Neural cell (in vitro differentiated cells): ENCODE measurements at regions not wholly inside any gene's neighbourhood (a gene's known extent, or its start where the extent isn't known, plus 50 kb on each side); places are given as distances from the start of the nearest gene placed in this dataset.

Experiments used
- H2AFZ ChIP-seq: fragments of 200-600, 300-800 bp; sonication (generic), shearing (Covaris generic); 2 replicates; pipeline ENCODE4 v1.6.0; 2014; ENCODE audit warnings: low read depth, mild to moderate bottlenecking, antibody characterized with exemption, low read length, moderate library complexity
- H3F3A ChIP-seq: fragments of 200-600 bp; shearing (Covaris generic); 2 replicates; pipeline ENCODE4 v1.6.1; 2016; ENCODE audit warnings: mild to moderate bottlenecking, moderate library complexity, mixed read lengths, antibody characterized with exemption, low read length; ENCODE audit not compliant: insufficient read depth, poor library complexity, severe bottlenecking
- H3K27ac ChIP-seq: fragments of 200-600, 300-800 bp; sonication (generic), shearing (Covaris generic); 2 replicates; pipeline ENCODE4 v1.5.1; 2014; ENCODE audit warnings: mild to moderate bottlenecking, low read length, moderate library complexity
- H3K27me3 ChIP-seq: fragments of 300-800, 200-600 bp; sonication (generic), shearing (Covaris generic); 2 replicates; pipeline ENCODE4 v1.6.0; 2014; ENCODE audit warnings: mild to moderate bottlenecking, low read depth, low read length, moderate library complexity; ENCODE audit not compliant: insufficient read depth
- H3K36me3 ChIP-seq: fragments of 300-800, 200-600 bp; sonication (generic), shearing (Covaris generic); 2 replicates; pipeline ENCODE4 v1.5.1; 2014; ENCODE audit warnings: mild to moderate bottlenecking, antibody characterized with exemption, low read length, moderate library complexity; ENCODE audit not compliant: insufficient read depth
- H3K4me2 ChIP-seq: fragments of 300-800, 200-600 bp; sonication (generic), shearing (Covaris generic); 2 replicates; pipeline ENCODE4 v1.6.0; 2014; ENCODE audit warnings: mild to moderate bottlenecking, low read length
- H3K4me3 ChIP-seq: fragments of 300-800, 200-600 bp; sonication (generic), shearing (Covaris generic); 2 replicates; pipeline ENCODE4 v1.5.1; 2014; ENCODE audit warnings: mild to moderate bottlenecking, low read length, moderate library complexity
- H3K79me2 ChIP-seq: fragments of 200-600 bp; shearing (Covaris generic); replicated peaks from 2 replicates; pipeline ENCODE4 v1.6.0; 2014; ENCODE audit warnings: mild to moderate bottlenecking, low read length, moderate library complexity; ENCODE audit not compliant: insufficient read depth
- H3K9ac ChIP-seq: fragments of 300-800, 200-600 bp; sonication (generic), shearing (Covaris generic); 2 replicates; pipeline ENCODE4 v1.6.1; 2016; ENCODE audit warnings: mild to moderate bottlenecking, low read length, mixed read lengths
- H3K9me2 ChIP-seq: fragments of 200-600 bp; shearing (Covaris generic); 2 replicates; pipeline ENCODE4 v1.6.1; 2016; ENCODE audit warnings: mild to moderate bottlenecking, low read length, mixed read lengths; ENCODE audit not compliant: insufficient read depth
- H3K9me3 ChIP-seq: fragments of 200-600, 300-800 bp; sonication (generic), shearing (Covaris generic); 2 replicates; pipeline ENCODE4 v1.6.1; 2016; ENCODE audit warnings: mild to moderate bottlenecking, mixed run types, low read length, moderate library complexity, mixed read lengths
- H4K20me1 ChIP-seq: fragments of 200-600 bp; shearing (Covaris generic); 2 replicates; pipeline ENCODE4 v1.6.1; 2016; ENCODE audit warnings: mild to moderate bottlenecking, mixed run types; ENCODE audit not compliant: insufficient read depth
- EP300 ChIP-seq: fragments of 450-650 bp; conservative IDR thresholded peaks from 2 replicates; pipeline ENCODE4 v1.6.1; 2014; ENCODE audit warnings: antibody characterized with exemption, mild to moderate bottlenecking, moderate library complexity; ENCODE audit not compliant: poor library complexity, severe bottlenecking
- EZH2 ChIP-seq: fragments of 200-600, 300-800 bp; shearing (Covaris generic), sonication (generic); IDR thresholded peaks from 2 replicates; pipeline ENCODE4 v1.6.1; 2014; ENCODE audit warnings: antibody characterized with exemption, low read length, borderline replicate concordance, mild to moderate bottlenecking; ENCODE audit not compliant: insufficient read depth, poor library complexity, severe bottlenecking
- MXI1 ChIP-seq: fragments of 450-650 bp; conservative IDR thresholded peaks from 2 replicates; pipeline ENCODE4 v1.6.1; 2014; ENCODE audit warnings: antibody characterized with exemption, mild to moderate bottlenecking; ENCODE audit not compliant: poor library complexity, severe bottlenecking
- POLR2AphosphoS5 ChIP-seq: IDR thresholded peaks from 2 replicates; pipeline ENCODE4 v1.6.1; 2012
- RAD21 ChIP-seq: fragments of 450-650 bp; conservative IDR thresholded peaks from 2 replicates; pipeline ENCODE4 v1.6.1; 2014; ENCODE audit warnings: antibody characterized with exemption, mild to moderate bottlenecking, moderate library complexity
- SMC3 ChIP-seq: fragments of 450-650 bp; conservative IDR thresholded peaks from 2 replicates; pipeline ENCODE4 v1.6.1; 2014; ENCODE audit warnings: antibody characterized with exemption, mild to moderate bottlenecking, moderate library complexity; ENCODE audit not compliant: poor library complexity
- TAF1 ChIP-seq: IDR thresholded peaks from 2 replicates; pipeline ENCODE4 v1.6.1; 2012; ENCODE audit warnings: low read depth
- TF ChIP-seq, protein P1 (sequence below): fragments of 450-650 bp; IDR thresholded peaks from 2 replicates; pipeline ENCODE4 v1.5.1; 2014; ENCODE audit warnings: antibody characterized with exemption, mild to moderate bottlenecking, moderate library complexity; ENCODE audit not compliant: poor library complexity, severe bottlenecking
- TF ChIP-seq, protein P2 (sequence below): IDR thresholded peaks from 2 replicates; pipeline ENCODE4 v1.6.1; 2012; ENCODE audit warnings: borderline replicate concordance

DNA sequence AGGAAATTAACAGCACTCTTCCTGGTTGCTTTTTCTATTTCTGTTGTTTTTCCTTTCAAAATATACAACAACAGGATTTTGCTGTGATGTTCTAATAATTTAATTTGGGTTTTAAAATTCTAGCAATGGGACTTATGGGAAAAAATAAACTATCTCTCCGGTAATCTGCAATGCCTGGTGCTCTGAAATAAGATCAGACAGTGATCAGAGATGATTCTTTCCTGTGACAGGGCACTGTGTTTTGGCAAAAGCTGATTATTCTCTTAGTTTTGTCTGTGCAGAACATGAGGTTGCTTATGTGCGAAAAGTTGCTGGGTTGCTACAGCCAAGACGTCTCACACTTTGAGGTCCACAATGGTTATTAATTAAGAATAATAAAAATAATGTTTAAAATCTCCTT lies 291.7 kb downstream of the FBXO8 start:
- Histone ChIP-seq H3K36me3 (no peaks in the 10 kb centered on the region), H3K79me2 (no peaks in the 10 kb centered on the region)

DNA sequence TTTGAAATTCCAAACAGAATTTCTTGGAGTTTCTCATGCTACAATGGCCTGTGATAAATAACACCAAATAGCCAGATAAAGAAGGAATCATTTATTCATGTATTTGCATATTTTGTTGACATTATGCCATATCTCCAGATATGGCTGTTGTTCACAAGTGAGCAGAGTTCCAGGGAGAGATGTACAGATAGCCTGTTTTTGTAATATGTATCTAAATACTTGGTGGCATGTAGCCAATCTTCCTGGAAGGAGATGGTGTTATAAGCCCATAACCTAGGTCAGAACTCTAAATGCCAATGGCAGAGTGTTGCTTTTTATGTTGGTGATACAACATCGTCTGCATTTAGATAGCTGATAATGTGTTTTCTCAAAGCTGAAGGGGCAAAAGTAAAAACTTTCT lies 292.2 kb downstream of the FBXO8 start:
- no peaks in the 10 kb centered on the region for H3K27me3 ChIP-seq
- H3K4me3 ChIP-seq: no peak overlapping the region
- H3K27ac ChIP-seq: no peak overlapping the region
- no peaks in the 10 kb centered on the region for H3K79me2 ChIP-seq
- no peak overlapping the region for H3K4me2 ChIP-seq
- no peak overlapping the region for H3K9ac ChIP-seq
- H3K9me3 ChIP-seq: no peaks in the 10 kb centered on the region
- no peak for TF ChIP-seq TAF1
- TF ChIP-seq SMC3: no peak
- TF ChIP-seq EP300: no peak
- no peak for TF ChIP-seq POLR2AphosphoS5
- TF ChIP-seq RAD21: no peak
- no peak for TF ChIP-seq EZH2
- TF ChIP-seq, protein P1, sequence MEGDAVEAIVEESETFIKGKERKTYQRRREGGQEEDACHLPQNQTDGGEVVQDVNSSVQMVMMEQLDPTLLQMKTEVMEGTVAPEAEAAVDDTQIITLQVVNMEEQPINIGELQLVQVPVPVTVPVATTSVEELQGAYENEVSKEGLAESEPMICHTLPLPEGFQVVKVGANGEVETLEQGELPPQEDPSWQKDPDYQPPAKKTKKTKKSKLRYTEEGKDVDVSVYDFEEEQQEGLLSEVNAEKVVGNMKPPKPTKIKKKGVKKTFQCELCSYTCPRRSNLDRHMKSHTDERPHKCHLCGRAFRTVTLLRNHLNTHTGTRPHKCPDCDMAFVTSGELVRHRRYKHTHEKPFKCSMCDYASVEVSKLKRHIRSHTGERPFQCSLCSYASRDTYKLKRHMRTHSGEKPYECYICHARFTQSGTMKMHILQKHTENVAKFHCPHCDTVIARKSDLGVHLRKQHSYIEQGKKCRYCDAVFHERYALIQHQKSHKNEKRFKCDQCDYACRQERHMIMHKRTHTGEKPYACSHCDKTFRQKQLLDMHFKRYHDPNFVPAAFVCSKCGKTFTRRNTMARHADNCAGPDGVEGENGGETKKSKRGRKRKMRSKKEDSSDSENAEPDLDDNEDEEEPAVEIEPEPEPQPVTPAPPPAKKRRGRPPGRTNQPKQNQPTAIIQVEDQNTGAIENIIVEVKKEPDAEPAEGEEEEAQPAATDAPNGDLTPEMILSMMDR: no peak
- no peak for TF ChIP-seq MXI1
- TF ChIP-seq, protein P2, sequence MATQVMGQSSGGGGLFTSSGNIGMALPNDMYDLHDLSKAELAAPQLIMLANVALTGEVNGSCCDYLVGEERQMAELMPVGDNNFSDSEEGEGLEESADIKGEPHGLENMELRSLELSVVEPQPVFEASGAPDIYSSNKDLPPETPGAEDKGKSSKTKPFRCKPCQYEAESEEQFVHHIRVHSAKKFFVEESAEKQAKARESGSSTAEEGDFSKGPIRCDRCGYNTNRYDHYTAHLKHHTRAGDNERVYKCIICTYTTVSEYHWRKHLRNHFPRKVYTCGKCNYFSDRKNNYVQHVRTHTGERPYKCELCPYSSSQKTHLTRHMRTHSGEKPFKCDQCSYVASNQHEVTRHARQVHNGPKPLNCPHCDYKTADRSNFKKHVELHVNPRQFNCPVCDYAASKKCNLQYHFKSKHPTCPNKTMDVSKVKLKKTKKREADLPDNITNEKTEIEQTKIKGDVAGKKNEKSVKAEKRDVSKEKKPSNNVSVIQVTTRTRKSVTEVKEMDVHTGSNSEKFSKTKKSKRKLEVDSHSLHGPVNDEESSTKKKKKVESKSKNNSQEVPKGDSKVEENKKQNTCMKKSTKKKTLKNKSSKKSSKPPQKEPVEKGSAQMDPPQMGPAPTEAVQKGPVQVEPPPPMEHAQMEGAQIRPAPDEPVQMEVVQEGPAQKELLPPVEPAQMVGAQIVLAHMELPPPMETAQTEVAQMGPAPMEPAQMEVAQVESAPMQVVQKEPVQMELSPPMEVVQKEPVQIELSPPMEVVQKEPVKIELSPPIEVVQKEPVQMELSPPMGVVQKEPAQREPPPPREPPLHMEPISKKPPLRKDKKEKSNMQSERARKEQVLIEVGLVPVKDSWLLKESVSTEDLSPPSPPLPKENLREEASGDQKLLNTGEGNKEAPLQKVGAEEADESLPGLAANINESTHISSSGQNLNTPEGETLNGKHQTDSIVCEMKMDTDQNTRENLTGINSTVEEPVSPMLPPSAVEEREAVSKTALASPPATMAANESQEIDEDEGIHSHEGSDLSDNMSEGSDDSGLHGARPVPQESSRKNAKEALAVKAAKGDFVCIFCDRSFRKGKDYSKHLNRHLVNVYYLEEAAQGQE: no peak
- no peak overlapping the region for H2AFZ ChIP-seq
- no peaks in the 10 kb centered on the region for H3K36me3 ChIP-seq
- no peaks in the 10 kb centered on the region for H4K20me1 ChIP-seq
- H3F3A ChIP-seq: no peaks in the 10 kb centered on the region
- H3K9me2 ChIP-seq: no peaks in the 10 kb centered on the region

More for the DNA sequence above, 291.7 kb downstream of the FBXO8 start:
- no peaks in the 10 kb centered on the region for H3K27me3 ChIP-seq
- H3K27ac ChIP-seq: no peak overlapping the region
- no peak overlapping the region for H3K4me3 ChIP-seq
- no peaks in the 10 kb centered on the region for H3K9me2 ChIP-seq
- H3F3A ChIP-seq: no peaks in the 10 kb centered on the region
- no peak for TF ChIP-seq POLR2AphosphoS5
- TF ChIP-seq MXI1: no peak
- TF ChIP-seq, protein P2: no peak
- TF ChIP-seq, protein P1: no peak
- no peak for TF ChIP-seq SMC3
- TF ChIP-seq RAD21: no peak
- no peak for TF ChIP-seq TAF1
- TF ChIP-seq EP300: no peak
- TF ChIP-seq EZH2: no peak
- no peak overlapping the region for H3K9ac ChIP-seq
- no peaks in the 10 kb centered on the region for H4K20me1 ChIP-seq
- H3K4me2 ChIP-seq: no peak overlapping the region
- no peak overlapping the region for H2AFZ ChIP-seq
- H3K9me3 ChIP-seq: no peaks in the 10 kb centered on the region
